Chondrocyte (in vitro differentiated cells): ENCODE measurements at regions not wholly inside any gene's neighbourhood (a gene's known extent, or its start where the extent isn't known, plus 50 kb on each side); places are given as distances from the start of the nearest gene placed in this dataset.

Experiments
- DNase-seq: peaks from one replicate; pipeline ENCODE4 v3.0.0; 2021; ENCODE audit warnings: mixed read lengths, low spot score
- H3K27ac Mint-ChIP-seq: one replicate; pipeline ENCODE4 v1.8.0; 2021; ENCODE audit warnings: mild to moderate bottlenecking, moderate library complexity, mixed read lengths; ENCODE audit not compliant: unreplicated experiment
- H3K27me3 Mint-ChIP-seq: 2 replicates; pipeline ENCODE4 v1.8.0; 2021; ENCODE audit warnings: low read depth, mixed read lengths
- H3K36me3 Mint-ChIP-seq: 2 replicates; pipeline ENCODE4 v1.8.0; 2021; ENCODE audit warnings: low read depth, mixed read lengths
- H3K4me1 Mint-ChIP-seq: 2 replicates; pipeline ENCODE4 v1.8.0; 2021; ENCODE audit warnings: low read depth, mild to moderate bottlenecking, mixed read lengths
- H3K4me3 Mint-ChIP-seq: one replicate; pipeline ENCODE4 v1.8.0; 2021; ENCODE audit warnings: mild to moderate bottlenecking, moderate library complexity, mixed read lengths; ENCODE audit not compliant: unreplicated experiment
- H3K9me3 Mint-ChIP-seq: 2 replicates; pipeline ENCODE4 v1.8.0; 2021; ENCODE audit warnings: low read depth, mixed read lengths
- CTCF ChIP-seq: fragments of 200-600 bp; sonication (generic); IDR thresholded peaks from 2 replicates; pipeline ENCODE4 v1.5.0; 2021; ENCODE audit warnings: antibody characterized with exemption, mild to moderate bottlenecking, moderate library complexity

DNA sequence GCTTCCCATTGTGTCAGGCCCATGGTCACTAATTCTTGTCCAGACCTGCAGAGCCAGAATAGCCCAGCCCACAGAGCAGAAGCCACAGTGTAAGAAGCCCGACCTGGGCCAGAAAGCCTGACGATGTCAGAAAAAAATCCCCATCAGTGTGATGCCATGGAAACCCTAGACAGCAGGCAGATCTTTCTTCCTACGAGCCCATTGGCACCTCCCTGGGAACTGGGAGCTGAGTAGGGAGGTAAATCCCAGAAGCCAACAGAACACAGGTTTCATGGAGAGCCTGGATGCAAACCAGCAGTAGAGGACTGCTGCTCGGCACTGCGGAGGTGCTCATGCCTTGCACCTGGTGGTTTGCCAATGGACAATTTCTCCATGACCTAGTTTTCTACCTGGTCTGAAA, 82.2 kb upstream of the SLC22A16 start:
- H3K36me3 Mint-ChIP-seq: no peaks in the 10 kb centered on the region
- TF ChIP-seq CTCF: no peak
- no peak overlapping the region for H3K27ac Mint-ChIP-seq
- H3K4me3 Mint-ChIP-seq: no peak overlapping the region
- no peak for DNase-seq
- no peaks in the 10 kb centered on the region for H3K4me1 Mint-ChIP-seq
- no peaks in the 10 kb centered on the region for H3K27me3 Mint-ChIP-seq
- peaks cover 16% of the 10 kb centered on the region for H3K9me3 Mint-ChIP-seq

DNA sequence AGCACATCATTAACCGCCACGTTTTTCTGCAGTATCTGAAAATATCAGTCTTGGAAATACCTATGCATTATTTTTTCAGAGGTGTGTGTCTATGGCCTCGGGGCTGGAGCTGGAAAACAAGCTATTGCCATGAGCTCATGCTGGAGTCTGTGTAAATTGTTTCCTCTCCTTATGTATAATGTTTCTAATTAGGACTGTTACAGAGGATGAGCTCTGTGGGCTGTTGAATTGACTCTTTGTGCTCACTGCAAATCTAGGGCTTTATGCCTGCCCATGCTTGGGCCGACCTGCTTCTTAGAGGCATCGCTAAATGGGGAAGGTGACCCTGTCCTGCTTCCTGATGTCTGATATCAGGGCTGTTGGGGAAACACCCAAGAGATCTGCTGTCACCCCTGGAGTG, 80.8 kb upstream of the SLC22A16 start:
- Mint-ChIP-seq H3K4me1 (no peaks in the 10 kb centered on the region), H3K9me3 (peaks cover 15% of the 10 kb centered on the region), H3K27ac (no peak overlapping the region), H3K4me3 (no peak overlapping the region), H3K36me3 (no peaks in the 10 kb centered on the region), H3K27me3 (no peaks in the 10 kb centered on the region)
- DNase-seq: no peak
- no peak for TF ChIP-seq CTCF

DNA sequence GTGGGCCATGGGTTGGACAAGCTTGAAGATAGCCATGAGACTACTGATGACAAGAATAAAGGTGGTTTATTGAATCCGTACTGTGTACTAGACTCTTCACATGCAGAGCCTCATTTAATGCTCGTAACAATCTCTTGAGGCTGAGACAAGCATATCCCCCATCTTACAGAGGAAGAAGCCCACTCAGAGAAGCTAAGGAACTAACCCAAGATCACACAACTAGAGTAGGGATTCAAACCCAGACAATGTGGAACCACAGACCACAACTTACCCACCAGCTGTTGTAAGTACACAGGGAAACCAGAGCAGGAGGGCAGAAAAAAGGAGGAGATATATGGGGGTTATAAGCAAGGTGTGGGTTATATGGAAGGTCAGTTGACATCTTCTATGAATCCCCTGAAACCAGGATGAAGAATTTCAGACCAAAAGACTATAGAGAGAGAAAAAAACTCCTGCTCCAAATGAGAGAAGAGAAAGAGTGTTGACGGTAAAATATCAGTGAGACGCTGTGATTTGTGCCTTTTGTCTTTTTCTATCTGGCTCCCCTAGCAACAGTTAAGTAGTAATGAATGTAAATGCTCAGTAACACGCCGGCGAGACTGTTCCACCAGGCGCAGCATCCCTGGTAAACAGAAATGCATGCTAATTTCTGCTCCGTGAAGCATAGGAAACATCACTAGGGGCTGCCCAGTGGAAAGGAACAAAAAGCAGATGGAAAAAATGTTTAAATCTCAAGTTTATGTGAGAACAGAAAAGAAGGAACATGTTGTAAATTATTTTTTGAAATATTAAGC, 80.1 kb upstream of the SLC22A16 start:
- Mint-ChIP-seq H3K4me1 (no peaks in the 10 kb centered on the region), H3K4me3 (no peak overlapping the region), H3K36me3 (no peaks in the 10 kb centered on the region), H3K27ac (no peak overlapping the region), H3K9me3 (peaks cover 17% of the 10 kb centered on the region), H3K27me3 (no peaks in the 10 kb centered on the region)
- DNase-seq: no peak
- TF ChIP-seq CTCF: no peak

DNA sequence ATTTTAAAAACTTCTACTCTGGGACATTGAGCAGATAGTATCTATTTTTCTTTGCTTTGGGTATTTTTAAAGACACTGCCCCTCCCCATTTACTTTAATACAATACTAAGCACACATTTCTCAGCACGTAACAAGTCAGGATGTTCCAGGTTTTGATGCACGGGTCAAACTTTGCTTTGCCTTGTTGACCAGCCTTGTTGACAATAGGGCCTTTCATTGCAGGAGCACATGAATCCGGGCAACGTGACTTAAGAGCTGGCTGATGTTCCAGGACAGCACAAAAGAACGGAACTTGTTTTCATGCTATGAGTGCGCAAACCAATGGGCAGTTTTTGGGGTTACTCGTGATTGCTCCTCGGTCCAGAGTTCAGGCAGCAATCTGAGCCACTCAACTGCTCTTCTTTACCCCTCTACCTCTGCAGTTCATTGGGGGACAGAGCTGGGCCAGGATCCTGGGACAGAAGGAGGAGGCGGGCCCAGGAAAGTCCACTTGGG, 78.6 kb upstream of the SLC22A16 start:
- TF ChIP-seq CTCF: no peak
- no peak overlapping the region for H3K27ac Mint-ChIP-seq
- H3K4me1 Mint-ChIP-seq: no peaks in the 10 kb centered on the region
- H3K36me3 Mint-ChIP-seq: no peaks in the 10 kb centered on the region
- no peak for DNase-seq
- H3K9me3 Mint-ChIP-seq: peaks cover 24% of the 10 kb centered on the region
- no peaks in the 10 kb centered on the region for H3K27me3 Mint-ChIP-seq
- no peak overlapping the region for H3K4me3 Mint-ChIP-seq

- TF ChIP-seq CTCF: no peak
- Mint-ChIP-seq H3K9me3 (peaks cover 24% of the 10 kb centered on the region), H3K4me1 (no peaks in the 10 kb centered on the region), H3K4me3 (no peak overlapping the region), H3K27ac (no peak overlapping the region), H3K36me3 (no peaks in the 10 kb centered on the region), H3K27me3 (no peaks in the 10 kb centered on the region)
- DNase-seq: no peak
These were observed 78.0 kb upstream of the SLC22A16 start for GRCh38 chr6:110554441-110554840.
